Fibroblast of lung (primary cell): ENCODE measurements at regions not wholly inside any gene's neighbourhood (a gene's known extent, or its start where the extent isn't known, plus 50 kb on each side); places are given as distances from the start of the nearest gene placed in this dataset.

ENCODE experiments used
- EZH2 ChIP-seq: IDR thresholded peaks from 2 replicates; pipeline ENCODE4 v1.5.1; 2012; ENCODE audit warnings: low read length, control low read depth, mild to moderate bottlenecking; ENCODE audit errors: missing control alignments
- TF ChIP-seq, protein P1 (sequence below), 2 donors: IDR thresholded peaks in 1 of 2; conservative IDR thresholded peaks in 1 of 2; 1 replicate in 1 of 2; 2 replicates in 1 of 2; pipeline ENCODE4 v1.5.1; 2011 to 2012; ENCODE audit warnings: low read length in 2 of 2, control low read depth in 1 of 2, inconsistent platforms in 1 of 2, low read depth in 1 of 2, mild to moderate bottlenecking in 1 of 2

- TF ChIP-seq, protein P1, sequence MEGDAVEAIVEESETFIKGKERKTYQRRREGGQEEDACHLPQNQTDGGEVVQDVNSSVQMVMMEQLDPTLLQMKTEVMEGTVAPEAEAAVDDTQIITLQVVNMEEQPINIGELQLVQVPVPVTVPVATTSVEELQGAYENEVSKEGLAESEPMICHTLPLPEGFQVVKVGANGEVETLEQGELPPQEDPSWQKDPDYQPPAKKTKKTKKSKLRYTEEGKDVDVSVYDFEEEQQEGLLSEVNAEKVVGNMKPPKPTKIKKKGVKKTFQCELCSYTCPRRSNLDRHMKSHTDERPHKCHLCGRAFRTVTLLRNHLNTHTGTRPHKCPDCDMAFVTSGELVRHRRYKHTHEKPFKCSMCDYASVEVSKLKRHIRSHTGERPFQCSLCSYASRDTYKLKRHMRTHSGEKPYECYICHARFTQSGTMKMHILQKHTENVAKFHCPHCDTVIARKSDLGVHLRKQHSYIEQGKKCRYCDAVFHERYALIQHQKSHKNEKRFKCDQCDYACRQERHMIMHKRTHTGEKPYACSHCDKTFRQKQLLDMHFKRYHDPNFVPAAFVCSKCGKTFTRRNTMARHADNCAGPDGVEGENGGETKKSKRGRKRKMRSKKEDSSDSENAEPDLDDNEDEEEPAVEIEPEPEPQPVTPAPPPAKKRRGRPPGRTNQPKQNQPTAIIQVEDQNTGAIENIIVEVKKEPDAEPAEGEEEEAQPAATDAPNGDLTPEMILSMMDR (conservative IDR thresholded peaks at IDR 0.05 in 1 of 2, IDR thresholded peaks at IDR 0.05 in 1 of 2; ENCODE audit: low read depth in 1 of 2, low read length in 2 of 2): no peak
- TF ChIP-seq EZH2: no peak
Measured at GRCh38 chr1:213523781-213524398, 463.9 kb upstream of the PROX1 start.
